PC-9 (cell line): ENCODE measurements at regions not wholly inside any gene's neighbourhood (a gene's known extent, or its start where the extent isn't known, plus 50 kb on each side); places are given as distances from the start of the nearest gene placed in this dataset.

ENCODE experiments used
- BruUV-seq: library from RNA; stranded (reverse); fragments of 400-500 nt; replicated peaks from 2 replicates; lab custom pipeline; 2021; lab: Mats Ljungman, UMichigan
- CTCF ChIA-PET: fragments of 300-600 bp; sonication (Branson Sonifier 250); formaldehyde crosslinking; loops from one replicate; lab custom pipeline; 2022; ENCODE audit warnings: antibody characterized with exemption; lab: Charles Lee
- POLR2A ChIA-PET: fragments of 300-600 bp; sonication (Branson Sonifier 250); formaldehyde crosslinking; loops from one replicate; lab custom pipeline; 2022; ENCODE audit warnings: antibody characterized with exemption; ENCODE audit not compliant: unreplicated experiment; lab: Charles Lee
- DNase-seq, 2 experiments: peaks; one replicate each; pipeline versions ENCODE4 v3.0.0 to v3.0.0-alpha.2; 2015 to 2022; ENCODE audit warnings: mixed read lengths in 1 of 2
- H2AFZ ChIP-seq: fragments of 200-600 bp; sonication (generic); 2 replicates; pipeline ENCODE4 v1.8.1; 2017; ENCODE audit warnings: antibody characterized with exemption
- H3F3A ChIP-seq: fragments of 200-600 bp; sonication (generic); 2 replicates; pipeline ENCODE4 v1.8.1; 2017; ENCODE audit warnings: antibody characterized with exemption, mild to moderate bottlenecking, low read depth; ENCODE audit not compliant: insufficient read depth
- H3K27ac ChIP-seq: fragments of 200-600 bp; sonication (generic); 2 replicates; pipeline ENCODE4 v1.6.1; 2016; ENCODE audit warnings: mixed run types
- H3K27me3 ChIP-seq: fragments of 200-600 bp; sonication (generic); 2 replicates; pipeline ENCODE4 v1.6.1; 2016; ENCODE audit warnings: low read depth, mixed run types; ENCODE audit not compliant: insufficient read depth
- H3K36me3 ChIP-seq: fragments of 200-600 bp; sonication (generic); 2 replicates; pipeline ENCODE4 v1.6.1; 2016; ENCODE audit warnings: low read depth, mixed run types
- H3K4me1 ChIP-seq: fragments of 200-600 bp; sonication (generic); replicated peaks from 2 replicates; pipeline ENCODE4 v1.6.1; 2016; ENCODE audit warnings: mixed run types; ENCODE audit not compliant: insufficient read depth
- H3K4me2 ChIP-seq: fragments of 200-600 bp; sonication (generic); 2 replicates; pipeline ENCODE4 v1.6.1; 2017; ENCODE audit warnings: mixed run types
- H3K4me3 ChIP-seq: fragments of 200-600 bp; sonication (generic); 2 replicates; pipeline ENCODE4 v1.6.1; 2016; ENCODE audit warnings: mixed run types
- H3K79me2 ChIP-seq: fragments of 200-600 bp; sonication (generic); 2 replicates; pipeline ENCODE4 v1.6.1; 2017; ENCODE audit warnings: low read depth, mixed run types
- H3K9me2 ChIP-seq: fragments of 200-600 bp; sonication (generic); 2 replicates; pipeline ENCODE4 v1.8.1; 2017; ENCODE audit warnings: mild to moderate bottlenecking; ENCODE audit not compliant: insufficient read depth
- H3K9me3 ChIP-seq: fragments of 200-600 bp; sonication (generic); 2 replicates; pipeline ENCODE4 v1.8.1; 2016; ENCODE audit warnings: low read depth; ENCODE audit not compliant: insufficient read depth
- H4K20me1 ChIP-seq: fragments of 200-600 bp; sonication (generic); 2 replicates; pipeline ENCODE4 v1.8.1; 2017; ENCODE audit not compliant: insufficient read depth
- CTCF ChIP-seq: fragments of 200-600 bp; sonication (generic); conservative IDR thresholded peaks from 2 replicates; pipeline ENCODE4 v1.6.1; 2017; ENCODE audit warnings: mixed run types, antibody characterized with exemption, mild to moderate bottlenecking, moderate library complexity
- EZH2 ChIP-seq: fragments of 200-600 bp; sonication (generic); IDR thresholded peaks from 2 replicates; pipeline ENCODE4 v1.8.0; 2017; ENCODE audit warnings: antibody characterized with exemption, low read depth
- intact Hi-C: fragments of 100-400 bp; cut with micrococcal nuclease; formaldehyde crosslinking; loops from one replicate; pipeline ENCODE4 v1.10.0; 2022; ENCODE audit not compliant: unreplicated experiment

GRCh38 chr1:213572912-213573647 lies 414.7 kb upstream of the PROX1 start:
- no peak overlapping the region for H3K27ac ChIP-seq
- CTCF ChIA-PET: no interaction called here
- no peaks in the 10 kb centered on the region for H3K79me2 ChIP-seq
- TF ChIP-seq EZH2 (no peak), CTCF (no peak)
- DNase-seq: no peak
- no peaks in the 10 kb centered on the region for H3K27me3 ChIP-seq
- peaks cover 41% of the 10 kb centered on the region for H3K4me1 ChIP-seq
- H3K4me2 ChIP-seq: no peak overlapping the region
- intact Hi-C loops: no loop called here
- H3K36me3 ChIP-seq: no peaks in the 10 kb centered on the region
- POLR2A ChIA-PET: no interaction called here
- H2AFZ ChIP-seq: no peak overlapping the region
- no peak overlapping the region for H3K4me3 ChIP-seq
- H3K9me3 ChIP-seq: peaks cover 6% of the 10 kb centered on the region; the same call in 1 of the 2 replicates
- BruUV-seq: no TSS peak
- H4K20me1 ChIP-seq: no peaks in the 10 kb centered on the region
- no peaks in the 10 kb centered on the region for H3K9me2 ChIP-seq
- peaks cover 34% of the 10 kb centered on the region for H3F3A ChIP-seq

GRCh38 chr1:213573648-213574009 lies 414.1 kb upstream of the PROX1 start:
- TF ChIP-seq CTCF (no peak), EZH2 (no peak)
- peaks cover 29% of the 10 kb centered on the region for H3F3A ChIP-seq
- H3K4me3 ChIP-seq: no peak overlapping the region
- peaks cover 6% of the 10 kb centered on the region; the same call in 1 of the 2 replicates for H3K9me3 ChIP-seq
- H3K27ac ChIP-seq: no peak overlapping the region
- intact Hi-C loops: no loop called here
- no peak overlapping the region for H2AFZ ChIP-seq
- no peaks in the 10 kb centered on the region for H3K27me3 ChIP-seq
- no peaks in the 10 kb centered on the region for H3K9me2 ChIP-seq
- no peaks in the 10 kb centered on the region for H3K79me2 ChIP-seq
- ChIA-PET CTCF (no interaction called here), POLR2A (no interaction called here)
- H4K20me1 ChIP-seq: no peaks in the 10 kb centered on the region
- no peaks in the 10 kb centered on the region for H3K36me3 ChIP-seq
- no peak overlapping the region for H3K4me2 ChIP-seq
- no TSS peak for BruUV-seq
- DNase-seq: no peak
- peaks cover 35% of the 10 kb centered on the region for H3K4me1 ChIP-seq

- Histone ChIP-seq H4K20me1 (no peaks in the 10 kb centered on the region), H3K4me3 (no peak overlapping the region), H3K36me3 (no peaks in the 10 kb centered on the region), H3F3A (no peaks in the 10 kb centered on the region), H3K9me3 (no peaks in the 10 kb centered on the region), H3K9me2 (no peaks in the 10 kb centered on the region), H3K27me3 (no peaks in the 10 kb centered on the region), H3K79me2 (no peaks in the 10 kb centered on the region), H2AFZ (no peak overlapping the region), H3K27ac (no peak overlapping the region), H3K4me1 (peaks cover 5% of the 10 kb centered on the region; the same call in 1 of the 2 replicates), H3K4me2 (no peak overlapping the region)
- intact Hi-C loops: no loop called here
- TF ChIP-seq CTCF: no peak
- no peak for TF ChIP-seq EZH2
- no TSS peak for BruUV-seq
- POLR2A ChIA-PET: no interaction called here
- DNase-seq: no peak
- CTCF ChIA-PET: no interaction called here
Measured at GRCh38 chr1:213582976-213583567, 404.7 kb upstream of the PROX1 start.
